ENCODE measurements at regions not wholly inside any gene's neighbourhood (a gene's known extent, or its start where the extent isn't known, plus 50 kb on each side); places are given as distances from the start of the nearest gene placed in this dataset.

DNA sequence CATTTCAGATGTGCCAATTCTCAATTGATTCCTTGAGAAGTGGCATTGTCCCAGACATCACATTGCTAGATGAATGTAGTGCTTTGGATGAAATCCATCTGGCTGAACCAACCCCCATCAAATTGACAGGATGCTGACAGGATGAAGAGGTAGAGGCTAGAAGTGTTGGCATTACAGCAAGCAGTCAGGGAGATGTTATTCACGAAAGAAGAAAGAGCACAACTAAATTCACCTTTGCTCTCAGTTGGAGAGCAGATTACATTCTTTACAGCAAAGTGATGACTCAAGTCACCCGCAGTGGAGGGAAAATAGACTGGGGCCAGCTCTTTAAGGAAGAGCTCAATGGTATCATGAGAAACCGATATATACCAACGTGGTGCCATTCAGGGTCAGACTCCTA lies 259.6 kb downstream of the C4orf33 start:
- Histone ChIP-seq H3K27me3 (ENCODE audit: control insufficient read depth in 4 of 4, insufficient read depth in 4 of 4, low read length in 3 of 4) (peaks cover 0 to 11% (median 0%) of the 10 kb centered on the region in 4 donors), H3K36me3 (ENCODE audit: control insufficient read depth in 4 of 4, insufficient read depth in 3 of 4, low read depth in 1 of 4, low read length in 3 of 4) (no peaks in the 10 kb centered on the region), H3K4me1 (ENCODE audit: control insufficient read depth in 4 of 4, insufficient read depth in 4 of 4, low read length in 3 of 4) (no peaks in the 10 kb centered on the region), H3K9me3 (ENCODE audit: control insufficient read depth in 4 of 4, low read length in 3 of 4) (no peaks in the 10 kb centered on the region), H3K27ac (ENCODE audit: low read depth in 1 of 2, low read length in 2 of 2) (no peak overlapping the region), H3K9ac (ENCODE audit: low read depth in 1 of 2, low read length in 2 of 2) (no peak overlapping the region), H3K4me3 (ENCODE audit: low read depth in 1 of 3, low read length in 3 of 3) (no peak overlapping the region)
- DNase-seq (ENCODE audit: low spot score), result no peak
- WGBS, result 47% methylated on average over 4 of the region's 4 CpGs
- TF ChIP-seq ATF3 (IDR thresholded peaks at IDR 0.05) (no peak), EGR1 (IDR thresholded peaks at IDR 0.05; ENCODE audit: low read depth in 2 of 2) (no peak), FOXA2 (IDR thresholded peaks at IDR 0.05) (no peak), TAF1 (conservative IDR thresholded peaks at IDR 0.05) (no peak), SP1 (IDR thresholded peaks at IDR 0.05) (no peak), FOXA1 (IDR thresholded peaks at IDR 0.05) (no peak)
- TF ChIP-seq, protein P1, sequence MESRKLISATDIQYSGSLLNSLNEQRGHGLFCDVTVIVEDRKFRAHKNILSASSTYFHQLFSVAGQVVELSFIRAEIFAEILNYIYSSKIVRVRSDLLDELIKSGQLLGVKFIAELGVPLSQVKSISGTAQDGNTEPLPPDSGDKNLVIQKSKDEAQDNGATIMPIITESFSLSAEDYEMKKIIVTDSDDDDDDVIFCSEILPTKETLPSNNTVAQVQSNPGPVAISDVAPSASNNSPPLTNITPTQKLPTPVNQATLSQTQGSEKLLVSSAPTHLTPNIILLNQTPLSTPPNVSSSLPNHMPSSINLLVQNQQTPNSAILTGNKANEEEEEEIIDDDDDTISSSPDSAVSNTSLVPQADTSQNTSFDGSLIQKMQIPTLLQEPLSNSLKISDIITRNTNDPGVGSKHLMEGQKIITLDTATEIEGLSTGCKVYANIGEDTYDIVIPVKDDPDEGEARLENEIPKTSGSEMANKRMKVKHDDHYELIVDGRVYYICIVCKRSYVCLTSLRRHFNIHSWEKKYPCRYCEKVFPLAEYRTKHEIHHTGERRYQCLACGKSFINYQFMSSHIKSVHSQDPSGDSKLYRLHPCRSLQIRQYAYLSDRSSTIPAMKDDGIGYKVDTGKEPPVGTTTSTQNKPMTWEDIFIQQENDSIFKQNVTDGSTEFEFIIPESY (IDR thresholded peaks at IDR 0.05), result no peak

GRCh38 chr4:129358571-129358970 lies 262.6 kb downstream of the C4orf33 start:
- no peak for DNase-seq (ENCODE audit: low spot score)
- Histone ChIP-seq H3K9me3 (ENCODE audit: control insufficient read depth in 4 of 4, low read length in 3 of 4) (no peaks in the 10 kb centered on the region), H3K27ac (ENCODE audit: low read depth in 1 of 2, low read length in 2 of 2) (no peak overlapping the region), H3K27me3 (ENCODE audit: control insufficient read depth in 4 of 4, insufficient read depth in 4 of 4, low read length in 3 of 4) (peaks cover 0 to 10% (median 0%) of the 10 kb centered on the region in 4 donors), H3K36me3 (ENCODE audit: control insufficient read depth in 4 of 4, insufficient read depth in 3 of 4, low read depth in 1 of 4, low read length in 3 of 4) (no peaks in the 10 kb centered on the region), H3K9ac (ENCODE audit: low read depth in 1 of 2, low read length in 2 of 2) (no peak overlapping the region), H3K4me1 (ENCODE audit: control insufficient read depth in 4 of 4, insufficient read depth in 4 of 4, low read length in 3 of 4) (no peaks in the 10 kb centered on the region), H3K4me3 (ENCODE audit: low read depth in 1 of 3, low read length in 3 of 3) (no peak overlapping the region)
- TF ChIP-seq CTCF (IDR thresholded peaks at IDR 0.05; ENCODE audit: low read depth, low read length, missing input control), result no peak
- no peak for TF ChIP-seq YY1 (IDR thresholded peaks at IDR 0.05)
- TF ChIP-seq RAD21 (IDR thresholded peaks at IDR 0.05), result no peak
- TF ChIP-seq FOXA2 (IDR thresholded peaks at IDR 0.05), result no peak
- TF ChIP-seq JUND (IDR thresholded peaks at IDR 0.05), result no peak
- no peak for TF ChIP-seq GABPA (IDR thresholded peaks at IDR 0.05 in 1 of 2, conservative IDR thresholded peaks at IDR 0.05 in 1 of 2)
- TF ChIP-seq MAX (IDR thresholded peaks at IDR 0.05), result no peak
- TF ChIP-seq SP1 (IDR thresholded peaks at IDR 0.05), result no peak
- TF ChIP-seq, protein P1 (IDR thresholded peaks at IDR 0.05), result no peak
- TF ChIP-seq TAF1 (conservative IDR thresholded peaks at IDR 0.05), result no peak
- no peak for TF ChIP-seq FOXA1 (IDR thresholded peaks at IDR 0.05)
